MG63 (cell line): ENCODE measurements at regions not wholly inside any gene's neighbourhood (a gene's known extent, or its start where the extent isn't known, plus 50 kb on each side); places are given as distances from the start of the nearest gene placed in this dataset.

ENCODE experiments used
- DNase-seq: peaks from one replicate; pipeline ENCODE4 v3.0.0-alpha.2; 2020
- H3K27me3 ChIP-seq: fragments of 250-450 bp; sonication (Bioruptor Pico); 2 replicates; pipeline ENCODE4 v1.5.1; 2020; ENCODE audit warnings: mild to moderate bottlenecking, moderate library complexity
- H3K36me3 ChIP-seq: fragments of 250-450 bp; sonication (Bioruptor Pico); 2 replicates; pipeline ENCODE4 v1.5.1; 2020; ENCODE audit warnings: mild to moderate bottlenecking, moderate library complexity
- H3K4me3 ChIP-seq: fragments of 250-450 bp; sonication (Bioruptor Pico); 2 replicates; pipeline ENCODE4 v1.5.1; 2020; ENCODE audit warnings: mild to moderate bottlenecking, moderate library complexity
- H3K9me3 ChIP-seq: fragments of 250-450 bp; sonication (Bioruptor Pico); 2 replicates; pipeline ENCODE4 v1.5.1; 2020; ENCODE audit warnings: mild to moderate bottlenecking, moderate library complexity

DNA sequence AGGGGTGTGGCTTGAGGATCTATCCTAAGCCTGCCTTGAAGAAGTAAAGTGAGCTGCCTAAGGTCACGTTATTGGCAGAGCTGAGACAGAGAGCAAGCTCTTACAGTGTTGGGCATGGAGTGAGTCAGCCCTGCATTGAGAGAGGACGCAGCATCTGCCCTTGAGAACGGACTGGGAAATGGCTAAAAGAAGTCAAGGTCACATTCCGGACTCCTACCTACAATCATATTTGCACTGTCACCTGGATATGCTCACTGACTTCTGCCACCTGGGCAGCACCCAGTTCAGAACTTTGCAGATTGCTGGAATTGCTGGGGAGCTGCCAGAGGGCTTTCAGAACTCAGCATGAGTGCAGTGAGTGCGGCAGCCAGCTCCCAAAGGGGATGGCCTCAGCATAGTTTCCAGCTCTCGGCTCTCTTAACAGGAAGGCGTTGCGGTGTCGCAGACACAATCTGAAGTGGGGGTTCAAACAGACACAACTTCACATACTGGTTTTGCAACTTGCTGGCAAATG is 199.3 kb upstream of the SGK1 start:
- H3K9me3 ChIP-seq = no peaks in the 10 kb centered on the region
- H3K36me3 ChIP-seq = no peaks in the 10 kb centered on the region
- peak overlapping the region; percentile 6; the same call in 1 of the 2 replicates for H3K4me3 ChIP-seq
- DNase-seq = peak; percentile 89
- no peaks in the 10 kb centered on the region for H3K27me3 ChIP-seq

DNA sequence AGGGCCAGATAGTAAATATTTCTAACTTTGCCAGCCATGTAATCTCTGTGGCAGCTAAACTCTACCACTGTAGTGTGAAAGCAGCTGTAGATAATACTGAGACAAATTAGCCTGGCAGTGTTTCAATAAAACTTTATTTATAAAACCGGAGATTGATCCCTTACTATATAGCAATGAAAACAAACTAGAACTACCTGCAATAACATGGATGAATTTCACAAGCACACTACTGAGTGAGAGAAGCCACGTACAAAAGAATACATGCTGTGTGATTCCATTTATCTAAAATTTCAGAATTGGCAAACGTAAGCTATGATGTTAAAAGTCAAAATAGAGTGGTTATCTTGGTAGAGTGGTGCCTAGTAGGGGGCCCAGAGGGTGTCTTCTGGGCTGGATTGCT is 198.7 kb upstream of the SGK1 start:
- no peaks in the 10 kb centered on the region for H3K27me3 ChIP-seq
- no peak overlapping the region for H3K4me3 ChIP-seq
- H3K36me3 ChIP-seq = no peaks in the 10 kb centered on the region
- DNase-seq = no peak
- H3K9me3 ChIP-seq = no peaks in the 10 kb centered on the region

DNA sequence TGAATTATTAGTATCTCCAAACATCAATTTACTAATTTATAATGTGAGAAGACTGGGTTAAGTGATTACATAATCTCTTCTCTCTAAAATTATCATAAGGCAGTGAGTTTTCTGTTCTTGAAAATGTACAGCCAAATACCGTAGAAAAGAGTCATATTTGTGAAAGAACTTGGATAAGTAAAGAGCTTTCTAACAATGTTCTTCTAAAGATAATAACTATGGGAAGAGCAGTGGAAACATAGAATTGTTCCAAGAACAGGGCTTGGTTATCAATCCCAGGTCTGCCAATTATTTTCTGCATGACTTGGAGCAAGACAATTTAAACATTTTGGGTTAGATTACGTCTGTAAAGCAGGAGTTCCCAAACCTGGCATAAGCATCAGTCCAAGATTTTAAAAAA is 198.1 kb upstream of the SGK1 start:
- Histone ChIP-seq H3K36me3 (no peaks in the 10 kb centered on the region), H3K9me3 (no peaks in the 10 kb centered on the region), H3K27me3 (no peaks in the 10 kb centered on the region), H3K4me3 (no peak overlapping the region)
- DNase-seq = no peak

DNA sequence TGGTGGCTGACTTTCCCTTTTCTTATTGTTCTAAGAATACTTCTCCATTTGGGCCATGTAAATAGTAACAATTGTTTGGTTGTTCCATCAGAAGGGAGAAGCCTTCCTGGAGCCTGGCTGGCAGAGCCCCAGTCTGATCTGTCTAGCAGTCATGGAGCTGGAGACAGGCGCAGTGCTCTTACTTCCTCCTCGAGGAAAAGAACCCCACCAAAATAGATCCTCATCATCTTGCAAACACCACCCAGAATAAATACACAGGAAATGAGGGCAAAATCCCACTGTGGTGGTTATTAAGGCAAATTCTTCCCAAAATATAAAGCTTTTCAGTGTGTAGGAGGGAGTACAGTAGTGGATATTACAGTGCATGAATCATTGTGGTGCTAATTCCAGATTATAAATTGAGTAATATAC is 195.1 kb upstream of the SGK1 start:
- H3K36me3 ChIP-seq = no peaks in the 10 kb centered on the region
- H3K4me3 ChIP-seq = no peak overlapping the region
- H3K27me3 ChIP-seq = no peaks in the 10 kb centered on the region
- DNase-seq = peak; percentile 42
- H3K9me3 ChIP-seq = no peaks in the 10 kb centered on the region

DNA sequence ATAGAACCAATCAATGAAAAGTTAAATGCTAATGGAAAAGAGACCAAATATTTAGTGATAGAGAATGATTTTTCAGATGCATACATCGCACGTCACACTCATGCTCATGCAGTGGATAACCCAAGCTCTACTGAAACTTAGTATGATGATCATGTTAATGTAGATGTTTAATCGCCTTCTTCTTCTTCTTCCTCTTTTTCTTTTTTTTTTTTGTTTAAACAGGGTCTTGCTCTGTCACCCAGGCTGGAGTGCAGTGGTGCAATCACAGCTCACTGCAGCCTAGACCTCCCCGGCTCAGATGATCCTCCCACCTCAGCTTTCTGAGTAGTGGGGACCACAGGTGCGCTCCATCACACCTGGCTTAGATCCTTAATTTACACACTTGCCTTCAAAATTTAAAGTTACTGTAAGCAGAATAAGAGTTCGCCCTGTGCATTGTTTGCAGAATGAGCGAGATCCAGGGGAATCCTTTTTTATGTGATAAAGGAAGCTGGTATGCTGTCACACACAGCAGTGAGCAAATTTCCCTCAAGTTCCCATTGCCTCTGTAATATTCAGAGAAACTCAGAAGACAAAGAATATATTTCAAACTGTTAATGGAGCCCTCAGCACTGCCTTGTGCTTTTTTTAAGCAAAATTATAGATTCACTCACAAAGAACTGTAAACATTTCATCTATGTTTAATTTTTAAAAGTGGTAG is 194.2 kb upstream of the SGK1 start:
- no peaks in the 10 kb centered on the region for H3K9me3 ChIP-seq
- no peaks in the 10 kb centered on the region for H3K27me3 ChIP-seq
- H3K4me3 ChIP-seq = no peak overlapping the region
- no peaks in the 10 kb centered on the region for H3K36me3 ChIP-seq
- DNase-seq = no peak

DNA sequence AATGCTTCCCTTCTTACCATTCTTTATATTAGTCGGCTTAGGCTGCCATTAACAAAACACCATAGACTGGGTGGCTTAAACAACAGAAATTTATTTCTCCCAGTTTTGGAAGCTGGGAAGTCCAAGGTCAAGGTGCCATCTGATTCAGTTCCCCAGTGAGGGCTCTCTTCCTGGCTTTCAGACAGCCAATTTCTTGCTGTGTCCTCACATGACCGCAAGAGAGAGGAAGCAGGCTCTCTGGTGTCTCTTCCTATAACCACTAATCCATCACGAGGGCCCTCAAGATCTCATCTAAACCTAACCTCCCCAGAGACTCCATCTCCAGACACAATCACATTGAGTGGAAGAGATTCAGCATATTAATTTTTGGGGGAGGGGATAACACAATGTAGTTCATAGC is 193.0 kb upstream of the SGK1 start:
- Histone ChIP-seq H3K9me3 (no peaks in the 10 kb centered on the region), H3K36me3 (no peaks in the 10 kb centered on the region), H3K4me3 (no peak overlapping the region), H3K27me3 (no peaks in the 10 kb centered on the region)
- no peak for DNase-seq

DNA sequence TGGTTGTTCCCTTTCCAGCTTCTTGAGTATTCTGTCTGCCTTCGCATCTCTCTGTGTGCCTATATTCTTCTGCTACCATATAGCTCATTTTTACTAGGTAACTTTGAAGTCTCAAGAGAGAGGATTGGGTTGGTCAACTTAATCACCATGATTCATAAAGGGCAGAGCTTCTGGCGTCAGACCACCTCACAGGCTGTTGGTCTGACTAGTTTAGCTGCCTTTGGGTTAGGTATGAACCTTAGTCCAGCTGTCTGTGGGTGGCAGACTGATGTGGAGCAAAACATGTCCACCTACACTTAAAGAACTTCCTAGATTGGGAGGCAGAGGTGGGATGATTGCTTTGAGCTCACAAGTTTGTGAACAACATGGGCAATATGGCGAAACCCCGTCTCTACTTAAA is 192.2 kb upstream of the SGK1 start:
- peak; percentile 10 for DNase-seq
- Histone ChIP-seq H3K27me3 (no peaks in the 10 kb centered on the region), H3K4me3 (no peak overlapping the region), H3K9me3 (no peaks in the 10 kb centered on the region), H3K36me3 (no peaks in the 10 kb centered on the region)

DNA sequence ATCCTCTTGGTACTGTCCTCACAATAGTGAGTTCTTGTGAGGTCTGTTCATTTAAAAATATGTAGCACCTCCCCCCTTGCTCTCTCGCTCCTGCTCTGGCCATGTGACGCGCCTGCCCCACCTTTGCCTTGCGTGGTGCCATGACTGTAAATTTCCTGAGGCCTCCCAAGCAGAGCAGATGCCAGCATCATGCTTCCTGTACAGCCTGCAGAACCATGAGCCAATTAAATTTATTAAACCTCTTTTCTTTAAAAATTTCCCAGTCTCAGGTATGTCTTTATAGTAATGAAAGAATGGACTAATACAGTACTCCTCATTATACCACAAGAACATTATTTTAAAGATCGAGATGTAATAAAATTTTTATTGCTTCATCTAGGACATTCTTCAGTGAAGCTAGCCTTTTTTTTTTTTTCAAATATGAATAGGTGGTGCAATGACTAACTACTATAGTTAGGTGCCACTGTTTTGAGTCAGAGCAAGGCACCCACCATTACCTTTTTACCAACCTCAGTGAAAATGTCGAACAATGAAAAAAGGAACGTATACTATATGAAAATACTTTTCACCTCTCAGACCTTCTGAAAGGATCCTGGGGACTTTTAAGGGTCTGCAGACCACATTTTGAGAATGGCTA is 191.1 kb upstream of the SGK1 start:
- no peak overlapping the region for H3K4me3 ChIP-seq
- no peaks in the 10 kb centered on the region for H3K36me3 ChIP-seq
- H3K27me3 ChIP-seq = no peaks in the 10 kb centered on the region
- H3K9me3 ChIP-seq = no peaks in the 10 kb centered on the region
- DNase-seq = no peak

DNA sequence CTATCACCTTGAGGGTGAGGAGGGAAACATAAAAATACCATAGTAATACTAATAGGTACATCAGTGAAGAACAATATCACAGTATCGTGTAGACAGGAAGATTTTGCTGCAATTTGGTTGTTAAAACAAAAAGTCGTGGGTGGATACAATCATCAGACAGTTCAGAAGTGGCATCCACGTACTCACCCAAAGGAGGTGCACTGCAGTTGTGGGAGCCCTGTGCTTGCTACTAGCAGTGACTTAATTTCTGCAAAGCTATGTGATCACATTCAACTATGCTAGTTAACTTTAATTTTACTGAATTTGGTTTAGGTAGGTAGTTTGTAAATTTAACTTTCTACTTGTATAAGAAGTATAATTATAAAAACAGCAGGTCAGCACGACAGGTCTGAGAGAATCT is 188.2 kb upstream of the SGK1 start:
- no peak for DNase-seq
- Histone ChIP-seq H3K27me3 (no peaks in the 10 kb centered on the region), H3K9me3 (no peaks in the 10 kb centered on the region), H3K36me3 (no peaks in the 10 kb centered on the region), H3K4me3 (no peak overlapping the region)

DNA sequence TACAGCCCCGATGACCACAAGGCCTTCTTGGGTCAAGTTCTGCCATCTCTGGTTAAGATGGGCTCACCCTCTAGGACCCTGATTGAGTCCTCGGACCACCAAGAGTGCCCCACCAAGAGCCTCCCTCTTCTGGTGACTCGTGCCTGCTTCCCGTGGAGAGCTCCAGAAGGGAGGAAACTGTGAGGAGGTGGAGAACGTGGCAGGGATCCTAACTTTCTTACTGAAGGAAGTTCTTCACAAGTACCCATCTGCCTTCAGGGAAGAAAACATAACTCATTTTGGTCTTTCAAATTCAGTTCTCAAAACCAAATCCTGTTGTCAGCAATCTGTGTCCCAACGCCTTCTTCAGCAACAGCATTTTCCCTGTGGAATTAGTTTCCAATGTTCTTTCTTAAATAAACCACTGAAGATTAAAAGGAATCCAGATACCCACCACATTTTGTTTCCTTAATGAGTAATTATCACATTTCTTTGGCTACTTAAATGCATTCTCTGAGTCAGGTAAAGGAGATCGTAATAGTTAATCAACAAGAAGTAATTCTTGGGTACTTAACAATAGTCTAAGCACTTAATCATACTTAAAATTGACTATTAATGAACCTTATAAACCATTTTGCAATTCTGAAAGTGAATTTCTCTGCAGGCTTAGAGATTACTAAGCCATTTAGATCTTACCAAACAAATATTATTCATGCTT is 185.8 kb upstream of the SGK1 start:
- Histone ChIP-seq H3K36me3 (no peaks in the 10 kb centered on the region), H3K27me3 (no peaks in the 10 kb centered on the region), H3K9me3 (no peaks in the 10 kb centered on the region), H3K4me3 (no peak overlapping the region)
- peak; percentile 9 for DNase-seq

DNA sequence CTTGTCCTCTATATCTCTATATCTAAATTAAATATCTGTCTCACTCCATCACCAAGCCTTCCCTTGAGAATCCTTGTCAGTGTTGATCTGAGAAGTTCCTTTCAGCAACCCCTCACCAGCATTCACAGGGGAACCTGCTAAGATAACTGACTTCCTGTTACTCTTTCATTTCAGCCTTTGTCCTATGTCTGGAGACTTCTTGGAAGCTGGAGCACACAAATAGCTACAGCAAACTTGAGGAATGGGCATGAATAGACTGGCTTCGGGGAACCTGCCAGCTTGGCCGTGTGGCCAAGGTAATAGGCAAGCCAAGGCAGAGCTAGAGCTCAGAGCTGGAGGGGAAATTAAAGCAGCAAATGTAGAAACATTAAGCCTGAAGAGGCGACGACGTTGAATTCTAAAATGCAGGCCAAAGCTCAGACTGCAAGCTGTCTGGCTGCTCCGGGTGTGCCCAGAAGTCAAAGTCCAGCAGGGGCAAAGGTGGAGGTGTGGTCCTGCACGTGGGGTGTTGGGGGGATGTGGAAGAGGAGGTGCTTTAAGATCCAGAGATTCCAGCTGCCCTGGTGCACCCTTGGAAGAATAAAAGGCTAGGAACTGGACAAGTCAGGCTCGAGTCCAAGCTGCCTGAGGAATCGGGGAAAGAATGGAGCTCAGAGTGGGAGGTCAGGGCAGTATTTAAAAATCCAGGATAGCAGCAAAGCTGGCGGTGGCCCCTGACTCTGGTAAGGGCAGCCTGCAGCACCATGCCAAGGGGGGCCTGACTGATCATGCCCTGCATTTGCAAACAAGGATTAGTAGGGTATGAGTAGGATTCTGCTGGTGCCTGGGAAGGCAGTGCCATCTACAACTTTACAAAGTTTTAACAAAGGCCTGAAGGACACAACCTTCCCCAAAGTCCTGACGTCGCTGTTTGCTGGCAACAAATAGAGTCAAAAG is 185.0 kb upstream of the SGK1 start:
- H3K27me3 ChIP-seq = no peaks in the 10 kb centered on the region
- DNase-seq = no peak
- no peak overlapping the region for H3K4me3 ChIP-seq
- H3K36me3 ChIP-seq = no peaks in the 10 kb centered on the region
- no peaks in the 10 kb centered on the region for H3K9me3 ChIP-seq

DNA sequence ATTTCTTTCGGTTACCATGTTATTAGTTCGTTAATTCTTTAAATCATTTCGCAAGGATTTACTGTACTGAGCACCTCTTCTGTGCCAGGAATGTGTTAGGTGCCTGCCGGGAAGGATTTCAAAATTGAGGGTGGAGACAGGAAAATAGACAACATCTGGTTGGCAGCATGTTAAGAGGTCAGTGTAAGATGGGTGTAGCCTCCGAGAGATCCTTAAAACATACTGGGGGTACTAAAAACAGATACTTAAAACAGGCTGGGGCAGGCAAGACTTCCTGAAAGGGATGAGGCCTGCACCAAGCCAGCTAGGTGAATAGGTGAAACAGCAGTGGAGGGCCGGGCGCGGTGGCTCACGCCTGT is 178.0 kb upstream of the SGK1 start:
- Histone ChIP-seq H3K36me3 (no peaks in the 10 kb centered on the region), H3K9me3 (no peaks in the 10 kb centered on the region), H3K4me3 (no peak overlapping the region), H3K27me3 (no peaks in the 10 kb centered on the region)
- DNase-seq = no peak

DNA sequence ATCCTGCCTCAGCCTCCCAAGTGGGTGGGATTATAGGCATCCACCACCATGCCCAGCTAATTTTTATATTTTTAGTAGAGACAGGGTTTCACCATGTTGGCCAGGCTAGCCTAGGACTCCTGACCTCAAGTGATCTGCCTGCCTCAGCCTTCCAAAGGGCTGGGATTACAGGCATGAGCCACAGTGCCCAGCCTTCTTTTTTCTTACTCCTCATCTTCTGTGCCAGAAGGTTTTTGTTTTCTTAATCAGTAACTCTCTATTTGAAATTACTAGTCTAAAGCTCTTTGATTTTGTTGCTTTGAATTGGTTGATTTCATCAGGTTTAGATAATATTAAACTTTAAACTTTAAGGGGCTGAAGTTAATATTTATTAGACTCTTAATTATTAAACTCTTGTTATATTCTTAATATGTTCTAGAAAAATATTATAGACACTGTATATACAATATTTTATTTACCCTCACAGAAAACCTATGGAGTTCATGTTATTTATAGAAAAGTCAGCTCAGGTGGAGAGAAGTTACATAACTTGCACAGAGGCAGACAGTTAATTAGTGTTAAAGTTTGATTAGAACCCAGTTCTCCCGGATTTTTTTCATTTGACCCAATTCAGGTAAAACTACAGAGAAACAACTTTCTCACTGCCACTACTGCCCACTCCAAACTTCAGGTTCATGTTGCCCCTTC is 177.4 kb upstream of the SGK1 start:
- H3K27me3 ChIP-seq = no peaks in the 10 kb centered on the region
- H3K36me3 ChIP-seq = no peaks in the 10 kb centered on the region
- DNase-seq = no peak
- no peaks in the 10 kb centered on the region for H3K9me3 ChIP-seq
- H3K4me3 ChIP-seq = no peak overlapping the region

DNA sequence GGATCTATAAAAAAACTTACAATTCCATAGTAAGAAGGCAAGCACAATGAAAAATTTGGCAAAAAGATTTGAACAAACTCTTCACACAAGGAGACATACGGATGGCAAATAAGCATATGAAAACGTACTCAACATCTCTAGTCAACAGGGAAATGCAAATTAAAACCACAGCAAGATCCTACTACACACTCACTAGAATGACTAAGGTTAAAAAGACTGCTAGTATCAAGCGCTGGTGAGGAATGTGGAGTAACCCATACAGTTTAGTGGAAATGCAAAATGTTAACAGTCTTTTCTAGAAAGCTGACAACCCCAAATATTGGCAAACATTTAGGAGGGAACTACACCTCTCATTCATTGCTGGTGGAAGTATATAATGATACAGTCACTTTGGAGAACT is 175.9 kb upstream of the SGK1 start:
- no peak for DNase-seq
- H3K27me3 ChIP-seq = no peaks in the 10 kb centered on the region
- H3K4me3 ChIP-seq = no peak overlapping the region
- H3K36me3 ChIP-seq = no peaks in the 10 kb centered on the region
- H3K9me3 ChIP-seq = no peaks in the 10 kb centered on the region

DNA sequence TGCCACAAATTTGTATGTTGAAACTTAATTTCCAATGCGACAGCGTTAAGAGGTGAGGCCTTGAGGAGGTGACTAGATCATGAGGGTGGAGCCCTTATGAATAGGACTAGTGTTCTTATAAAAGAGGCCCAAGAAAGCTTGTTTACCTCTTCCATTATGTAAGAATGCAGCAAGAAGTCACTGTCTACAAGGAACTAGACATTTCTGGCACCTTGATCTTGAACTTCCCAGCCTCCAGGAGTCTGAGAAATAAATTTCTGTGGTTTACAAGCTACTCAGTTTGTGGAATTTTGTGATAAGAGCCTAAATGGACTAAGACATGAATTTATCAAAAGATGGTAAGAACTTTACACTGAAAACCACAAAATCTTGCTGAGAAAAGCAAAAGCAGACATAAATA is 173.6 kb upstream of the SGK1 start:
- Histone ChIP-seq H3K36me3 (no peaks in the 10 kb centered on the region), H3K9me3 (no peaks in the 10 kb centered on the region), H3K27me3 (no peaks in the 10 kb centered on the region), H3K4me3 (no peak overlapping the region)
- no peak for DNase-seq

DNA sequence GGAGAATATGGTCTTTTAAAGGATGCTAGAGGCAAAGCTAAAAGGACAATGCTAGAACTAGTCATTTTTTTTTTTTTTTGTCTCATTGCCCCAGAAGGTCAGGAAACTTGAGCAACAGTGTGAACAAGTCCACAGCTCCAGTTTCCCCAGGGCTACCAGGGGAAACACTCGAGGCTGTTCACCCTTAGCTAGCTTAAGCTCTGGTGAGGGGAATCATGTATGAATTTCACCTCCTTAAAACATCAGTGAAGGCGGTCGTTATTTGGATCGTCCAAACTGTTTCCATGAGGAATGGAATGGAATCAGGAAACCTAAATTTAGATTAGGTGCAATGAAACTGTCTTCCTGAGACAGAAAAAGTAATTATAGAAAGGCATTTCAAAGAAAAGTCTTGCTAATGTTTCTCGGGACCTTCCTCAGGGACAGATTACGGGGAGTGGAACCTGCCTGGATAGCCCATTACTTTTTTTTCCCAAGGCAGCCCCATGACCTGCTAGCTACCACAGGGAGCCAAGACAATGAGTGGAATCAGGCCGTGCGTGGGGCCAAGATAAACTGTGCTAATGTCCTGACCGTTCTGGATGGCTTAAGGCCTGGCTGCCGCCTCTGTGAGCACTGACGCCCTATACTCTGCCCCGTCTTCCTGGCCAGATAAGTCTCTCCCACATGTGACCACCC is 164.8 kb upstream of the SGK1 start:
- Histone ChIP-seq H3K4me3 (no peak overlapping the region), H3K9me3 (no peaks in the 10 kb centered on the region), H3K27me3 (no peaks in the 10 kb centered on the region), H3K36me3 (no peaks in the 10 kb centered on the region)
- DNase-seq = peak; percentile 43
